MCF 10A (cell line): ENCODE measurements at regions not wholly inside any gene's neighbourhood (a gene's known extent, or its start where the extent isn't known, plus 50 kb on each side); places are given as distances from the start of the nearest gene placed in this dataset.

ENCODE experiments used
- BruUV-seq: library from RNA; stranded (reverse); fragments of 400-500 nt; replicated peaks from 2 replicates; lab custom pipeline; 2021; lab: Mats Ljungman, UMichigan
- CTCF ChIA-PET: fragments of 300-600 bp; sonication (Branson Sonifier 250); formaldehyde crosslinking; extraction: SDS; loops from one replicate; lab custom pipeline; 2021; ENCODE audit warnings: antibody characterized with exemption, inconsistent platforms; lab: Yijun Ruan, JAX
- POLR2A ChIA-PET: fragments of 300-600, 350-650 bp; sonication (Branson Sonifier 250); formaldehyde crosslinking; extraction: SDS; loops from one replicate; lab custom pipeline; 2020; ENCODE audit warnings: antibody characterized with exemption, inconsistent platforms; lab: Yijun Ruan, JAX
- DNase-seq: peaks from one replicate; pipeline ENCODE4 v3.0.0-alpha.2; 2018; ENCODE audit not compliant: unreplicated experiment
- H3K27ac Mint-ChIP-seq: one replicate; pipeline ENCODE4 v1.8.0; 2022; ENCODE audit warnings: mild to moderate bottlenecking, low read depth, mixed read lengths; ENCODE audit not compliant: unreplicated experiment
- H3K27me3 Mint-ChIP-seq: one replicate; pipeline ENCODE4 v1.8.0; 2022; ENCODE audit warnings: mixed read lengths; ENCODE audit not compliant: insufficient read depth, unreplicated experiment
- H3K36me3 Mint-ChIP-seq: one replicate; pipeline ENCODE4 v1.8.0; 2022; ENCODE audit warnings: mild to moderate bottlenecking, moderate library complexity, mixed read lengths; ENCODE audit not compliant: insufficient read depth, unreplicated experiment
- H3K4me1 Mint-ChIP-seq: one replicate; pipeline ENCODE4 v1.8.0; 2022; ENCODE audit warnings: mixed read lengths; ENCODE audit not compliant: insufficient read depth, unreplicated experiment
- H3K4me3 Mint-ChIP-seq: one replicate; pipeline ENCODE4 v1.8.0; 2022; ENCODE audit warnings: mild to moderate bottlenecking, moderate library complexity, mixed read lengths; ENCODE audit not compliant: unreplicated experiment
- H3K9me3 Mint-ChIP-seq: one replicate; pipeline ENCODE4 v1.8.0; 2022; ENCODE audit warnings: mixed read lengths; ENCODE audit not compliant: unreplicated experiment
- intact Hi-C: fragments of 100-400 bp; cut with micrococcal nuclease; formaldehyde crosslinking; loops from 2 replicates; pipeline ENCODE4 v1.14.1; 2022
- TF ChIP-seq, protein P1 (sequence below): fragments of 200-600 bp; IDR thresholded peaks from one replicate; pipeline ENCODE4 v1.8.0; 2022; ENCODE audit warnings: antibody characterized with exemption, mild to moderate bottlenecking; ENCODE audit not compliant: unreplicated experiment

DNA sequence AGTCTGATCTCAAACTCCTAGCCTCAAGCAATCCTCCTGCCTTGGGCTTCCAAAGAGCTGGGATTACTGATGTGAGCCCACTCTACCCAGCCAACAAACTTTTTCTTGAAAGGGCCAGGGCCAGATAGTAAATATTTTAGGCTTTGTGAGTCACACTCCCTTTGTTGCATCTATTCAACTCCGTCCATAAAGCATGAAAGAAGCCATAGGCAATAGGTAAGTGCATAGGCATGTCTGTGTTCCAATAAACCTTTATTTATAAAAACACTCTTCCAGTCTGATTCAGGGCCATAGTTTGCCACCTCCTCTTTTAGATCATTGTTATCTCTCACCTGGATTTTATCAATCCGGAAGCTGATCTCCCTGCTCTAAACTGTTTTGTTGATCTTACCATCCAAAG lies 105.6 kb upstream of the BMPER start:
- DNase-seq: no peak
- Mint-ChIP-seq H3K9me3 (no peaks in the 10 kb centered on the region), H3K36me3 (no peaks in the 10 kb centered on the region), H3K27ac (no peak overlapping the region), H3K4me1 (no peaks in the 10 kb centered on the region), H3K4me3 (no peak overlapping the region), H3K27me3 (no peaks in the 10 kb centered on the region)
- CTCF ChIA-PET: interaction anchor here (0.6 to 1.3 kb wide), 5 partner anchors 17 to 133 kb away, joined by 3 to 5 read pairs (median 4); no protein-coding TSS in a partner anchor
- no TSS peak for BruUV-seq
- POLR2A ChIA-PET: no interaction called here
- TF ChIP-seq, protein P1, sequence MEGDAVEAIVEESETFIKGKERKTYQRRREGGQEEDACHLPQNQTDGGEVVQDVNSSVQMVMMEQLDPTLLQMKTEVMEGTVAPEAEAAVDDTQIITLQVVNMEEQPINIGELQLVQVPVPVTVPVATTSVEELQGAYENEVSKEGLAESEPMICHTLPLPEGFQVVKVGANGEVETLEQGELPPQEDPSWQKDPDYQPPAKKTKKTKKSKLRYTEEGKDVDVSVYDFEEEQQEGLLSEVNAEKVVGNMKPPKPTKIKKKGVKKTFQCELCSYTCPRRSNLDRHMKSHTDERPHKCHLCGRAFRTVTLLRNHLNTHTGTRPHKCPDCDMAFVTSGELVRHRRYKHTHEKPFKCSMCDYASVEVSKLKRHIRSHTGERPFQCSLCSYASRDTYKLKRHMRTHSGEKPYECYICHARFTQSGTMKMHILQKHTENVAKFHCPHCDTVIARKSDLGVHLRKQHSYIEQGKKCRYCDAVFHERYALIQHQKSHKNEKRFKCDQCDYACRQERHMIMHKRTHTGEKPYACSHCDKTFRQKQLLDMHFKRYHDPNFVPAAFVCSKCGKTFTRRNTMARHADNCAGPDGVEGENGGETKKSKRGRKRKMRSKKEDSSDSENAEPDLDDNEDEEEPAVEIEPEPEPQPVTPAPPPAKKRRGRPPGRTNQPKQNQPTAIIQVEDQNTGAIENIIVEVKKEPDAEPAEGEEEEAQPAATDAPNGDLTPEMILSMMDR: no peak
- intact Hi-C loops: no loop called here

DNA sequence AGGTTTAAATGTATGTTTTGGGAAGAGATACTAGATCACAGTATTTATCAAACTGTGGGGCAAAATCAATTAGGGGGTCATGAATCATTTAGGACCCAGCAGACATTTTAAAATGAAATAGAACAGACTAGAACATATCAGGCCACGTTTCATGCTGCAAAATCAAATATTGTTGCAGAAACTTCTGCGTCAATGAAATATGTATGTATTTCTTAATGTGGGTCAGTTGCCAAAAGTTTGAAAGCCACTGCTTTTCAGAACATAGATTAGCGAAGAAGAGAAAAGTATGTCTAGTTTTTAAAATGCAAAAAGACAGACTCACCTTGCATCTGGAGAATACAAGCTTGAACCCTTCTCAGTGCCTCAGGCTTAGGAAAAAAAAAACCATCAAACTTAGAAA lies 102.7 kb upstream of the BMPER start:
- DNase-seq: no peak
- Mint-ChIP-seq H3K27ac (no peak overlapping the region), H3K27me3 (no peaks in the 10 kb centered on the region), H3K9me3 (no peaks in the 10 kb centered on the region), H3K4me1 (peaks cover 10% of the 10 kb centered on the region), H3K4me3 (no peak overlapping the region), H3K36me3 (no peaks in the 10 kb centered on the region)
- POLR2A ChIA-PET: no interaction called here
- no TSS peak for BruUV-seq
- intact Hi-C loops: no loop called here
- TF ChIP-seq, protein P1: no peak
- CTCF ChIA-PET: interaction anchor here (1.9 kb wide), 1 partner anchor 130 kb away, joined by 4 read pairs; no protein-coding TSS in a partner anchor

DNA sequence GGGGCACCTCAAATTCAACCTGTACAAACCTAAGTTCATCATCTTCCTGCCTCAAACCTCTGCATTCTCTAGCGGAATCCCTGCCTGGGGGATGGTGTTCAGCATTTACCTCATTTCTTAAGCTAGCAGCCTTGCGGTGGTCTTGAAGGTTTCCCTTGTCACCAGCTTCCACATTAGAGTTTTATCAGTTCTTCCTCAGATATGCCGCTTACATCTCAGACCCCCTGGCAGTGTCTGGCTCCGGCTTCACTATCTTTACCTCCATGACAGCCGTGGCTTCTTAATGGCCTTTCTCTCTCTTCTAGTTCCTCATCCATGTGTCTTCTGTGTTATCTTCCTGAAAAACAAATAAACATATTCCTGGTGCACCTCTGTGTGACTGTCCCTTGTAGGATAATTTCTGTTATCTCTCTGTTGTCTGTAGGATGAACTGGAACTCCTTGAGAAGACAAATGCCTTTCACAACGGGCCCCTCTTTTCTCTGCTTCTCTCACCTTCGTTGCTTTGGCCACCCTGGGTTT lies 101.1 kb upstream of the BMPER start:
- Mint-ChIP-seq H3K9me3 (no peaks in the 10 kb centered on the region), H3K27ac (no peak overlapping the region), H3K4me3 (no peak overlapping the region), H3K27me3 (no peaks in the 10 kb centered on the region), H3K4me1 (peaks cover 16% of the 10 kb centered on the region), H3K36me3 (no peaks in the 10 kb centered on the region)
- TF ChIP-seq, protein P1: no peak
- ChIA-PET POLR2A (no interaction called here), CTCF (interaction anchor here (1.9 kb wide), 1 partner anchor 128 kb away, joined by 4 read pairs; no protein-coding TSS in a partner anchor)
- DNase-seq: no peak
- intact Hi-C loops: no loop called here
- BruUV-seq: no TSS peak

DNA sequence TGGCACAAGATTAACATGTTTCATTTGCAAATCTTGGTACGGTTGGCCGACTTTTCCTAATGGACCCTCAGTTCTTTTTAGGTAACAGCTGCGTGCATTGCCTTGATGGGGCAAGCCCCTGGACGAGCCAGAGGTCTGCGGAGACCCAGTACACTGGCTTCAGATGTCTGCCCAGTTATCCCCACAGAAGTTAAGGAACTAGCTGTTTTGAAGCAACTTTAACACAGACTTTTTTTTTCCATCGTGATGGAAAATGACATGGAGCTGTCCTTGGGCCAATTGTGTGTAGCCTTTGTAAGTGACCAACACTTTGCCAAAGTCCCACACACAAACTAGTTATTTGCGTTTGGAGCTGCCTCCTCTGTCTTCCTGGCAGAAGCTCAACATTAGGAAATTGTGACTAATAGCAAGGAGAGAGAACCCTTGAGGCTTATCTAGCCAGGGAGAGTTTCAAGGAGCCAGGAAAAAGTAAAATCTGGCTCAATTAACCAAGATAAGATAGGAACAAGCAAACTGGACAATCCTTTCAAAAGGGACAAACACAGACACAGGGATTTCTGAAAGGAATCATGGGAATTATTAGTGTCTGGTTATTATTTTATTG lies 99.6 kb upstream of the BMPER start:
- no peaks in the 10 kb centered on the region for H3K27me3 Mint-ChIP-seq
- ChIA-PET POLR2A (interaction anchor here (0.9 kb wide), 1 partner anchor 127 kb away, joined by 3 read pairs; no protein-coding TSS in a partner anchor), CTCF (interaction anchor here (0.6 to 3.7 kb wide), 10 partner anchors 9 to 160 kb away, joined by 3 to 28 read pairs (median 4); no protein-coding TSS in a partner anchor)
- no peak overlapping the region for H3K27ac Mint-ChIP-seq
- no peak overlapping the region for H3K4me3 Mint-ChIP-seq
- peak; percentile 62 for DNase-seq
- H3K4me1 Mint-ChIP-seq: peaks cover 16% of the 10 kb centered on the region
- H3K36me3 Mint-ChIP-seq: no peaks in the 10 kb centered on the region
- intact Hi-C loops: no loop called here
- TF ChIP-seq, protein P1: no peak
- no peaks in the 10 kb centered on the region for H3K9me3 Mint-ChIP-seq
- no TSS peak for BruUV-seq
